GM12878 (cell line): ENCODE measurements at regions not wholly inside any gene's neighbourhood (a gene's known extent, or its start where the extent isn't known, plus 50 kb on each side); places are given as distances from the start of the nearest gene placed in this dataset.

Source experiments
- ATAC-seq: fragments of 200-7000 bp; cut with Tn5 transposase; 3 replicates; pipeline ENCODE4 v1.9.1; 2020; ENCODE audit warnings: mild to moderate bottlenecking, moderate library complexity
- BruUV-seq: library from RNA; stranded (reverse); fragments of 400-500 nt; replicated peaks from 2 replicates; lab custom pipeline; 2021; lab: Mats Ljungman, UMichigan
- CTCF ChIA-PET: fragments of 300-600 bp; sonication (Branson Sonifier 250); formaldehyde crosslinking; extraction: SDS; loops from one replicate; lab custom pipeline; 2021; ENCODE audit warnings: inconsistent platforms; lab: Yijun Ruan, JAX
- POLR2A ChIA-PET: fragments of 350-600 bp; formaldehyde crosslinking; extraction: SDS; loops from one replicate; lab custom pipeline; 2021; ENCODE audit warnings: inconsistent platforms; lab: Charles Lee
- RAD21 ChIA-PET: fragments of 300-600 bp; sonication (Branson Sonifier 250); formaldehyde crosslinking; loops from one replicate; lab custom pipeline; 2023; ENCODE audit warnings: antibody characterized with exemption; ENCODE audit not compliant: unreplicated experiment; lab: Charles Lee
- SMC1A ChIA-PET: fragments of 300-600 bp; sonication (Branson Sonifier 250); formaldehyde crosslinking; loops from one replicate; lab custom pipeline; 2023; ENCODE audit not compliant: unreplicated experiment, uncharacterized antibody; lab: Charles Lee
- DNase-seq: peaks from one replicate; pipeline ENCODE4 v3.0.0-alpha.2; 2011; ENCODE audit warnings: low read depth, low spot score
- FAIRE-seq: peaks from 3 replicates; lab custom pipeline; 2011; peaks lifted over from hg19 to GRCh38; lab: Jason Lieb, UNC
- H2AFZ ChIP-seq: 2 replicates; pipeline ENCODE4 v1.6.0; 2011; ENCODE audit warnings: low read depth, low read length, control low read depth; ENCODE audit not compliant: control insufficient read depth
- H3K27ac ChIP-seq: 2 replicates; pipeline ENCODE4 v1.5.1; 2011; ENCODE audit warnings: control low read depth; ENCODE audit not compliant: control insufficient read depth, insufficient read depth
- H3K27me3 ChIP-seq, 2 experiments: replicated peaks in 1 of 2; 2 replicates each; pipeline versions ENCODE4 v1.6.0 to v1.6.1; 2011; ENCODE audit warnings: low read length in 1 of 2; ENCODE audit not compliant: control insufficient read depth in 2 of 2, insufficient read depth in 2 of 2
- H3K36me3 ChIP-seq, 2 experiments: 2 replicates each; pipeline ENCODE4 v1.5.1; 2011; ENCODE audit warnings: low read length in 1 of 2; ENCODE audit not compliant: control insufficient read depth in 2 of 2, insufficient read depth in 2 of 2
- H3K4me1 ChIP-seq: 2 replicates; pipeline ENCODE4 v1.6.1; 2011; ENCODE audit warnings: mild to moderate bottlenecking, low read length, moderate library complexity, mixed read lengths; ENCODE audit not compliant: control insufficient read depth, insufficient read depth
- H3K4me2 ChIP-seq: 2 replicates; pipeline ENCODE4 v1.6.0; 2011; ENCODE audit warnings: control low read depth; ENCODE audit not compliant: control insufficient read depth, insufficient read depth
- H3K4me3 ChIP-seq: fragments of 200-600 bp; sonication (generic); 2 replicates; pipeline ENCODE4 v1.5.1; 2016
- H3K79me2 ChIP-seq: 2 replicates; pipeline ENCODE4 v1.6.0; 2011; ENCODE audit warnings: low read length; ENCODE audit not compliant: control insufficient read depth, insufficient read depth
- H3K9ac ChIP-seq: 2 replicates; pipeline ENCODE4 v1.8.0; 2011; ENCODE audit warnings: low read length, control low read depth, mixed read lengths; ENCODE audit not compliant: control insufficient read depth, insufficient read depth
- H3K9me3 ChIP-seq: replicated peaks from 3 replicates; pipeline ENCODE4 v1.5.1; 2011; ENCODE audit warnings: mild to moderate bottlenecking, low read length; ENCODE audit not compliant: control insufficient read depth, insufficient read depth
- H4K20me1 ChIP-seq: 2 replicates; pipeline ENCODE4 v1.6.0; 2011; ENCODE audit not compliant: control insufficient read depth, insufficient read depth
- FOS ChIP-seq: IDR thresholded peaks from 3 replicates; pipeline ENCODE4 v1.6.1; 2011; ENCODE audit warnings: borderline replicate concordance; ENCODE audit not compliant: insufficient read length; ENCODE audit errors: extremely low read depth
- MTA2 ChIP-seq: fragments of 450-650 bp; IDR thresholded peaks from 2 replicates; pipeline ENCODE4 v1.6.1; 2016; ENCODE audit warnings: low read depth, mild to moderate bottlenecking, moderate library complexity
- MTA3 ChIP-seq: IDR thresholded peaks from 2 replicates; pipeline ENCODE4 v1.6.1; 2012; ENCODE audit warnings: low read length, inconsistent platforms, borderline replicate concordance
- STAT3 ChIP-seq: IDR thresholded peaks from 2 replicates; pipeline ENCODE4 v1.6.1; 2011; ENCODE audit warnings: low read depth, low read length, improper control_type of control experiment
- ZNF217 ChIP-seq: fragments of 450-650 bp; IDR thresholded peaks from 2 replicates; pipeline ENCODE4 v1.6.1; 2017; ENCODE audit warnings: antibody characterized with exemption, mild to moderate bottlenecking
- WGBS: methylation state at CpG from one replicate; pipeline ENCODE4 v1.1.6; 2016; ENCODE audit warnings: low lambda C conversion rate; ENCODE audit not compliant: insufficient replicate concordance, insufficient coverage; ENCODE audit errors: missing lambda C conversion rate; 5-methylcytosine and 5-hydroxymethylcytosine counted together
- in situ Hi-C: fragments of 300-500 bp; cut with MboI; formaldehyde crosslinking; loops from 9 replicates; pipeline ENCODE4 v1.14.3; 2018; ENCODE audit warnings: mixed read lengths
- intact Hi-C: fragments of 100-400 bp; cut with micrococcal nuclease; formaldehyde crosslinking; loops from one replicate; pipeline ENCODE4 v1.14.2; 2022; ENCODE audit not compliant: unreplicated experiment
- TF ChIP-seq, protein P1 (sequence below): fragments of 450-650 bp; formaldehyde crosslinking; IDR thresholded peaks from 2 replicates; pipeline ENCODE4 v1.4.0; 2020; ENCODE audit warnings: mild to moderate bottlenecking, moderate library complexity

DNA sequence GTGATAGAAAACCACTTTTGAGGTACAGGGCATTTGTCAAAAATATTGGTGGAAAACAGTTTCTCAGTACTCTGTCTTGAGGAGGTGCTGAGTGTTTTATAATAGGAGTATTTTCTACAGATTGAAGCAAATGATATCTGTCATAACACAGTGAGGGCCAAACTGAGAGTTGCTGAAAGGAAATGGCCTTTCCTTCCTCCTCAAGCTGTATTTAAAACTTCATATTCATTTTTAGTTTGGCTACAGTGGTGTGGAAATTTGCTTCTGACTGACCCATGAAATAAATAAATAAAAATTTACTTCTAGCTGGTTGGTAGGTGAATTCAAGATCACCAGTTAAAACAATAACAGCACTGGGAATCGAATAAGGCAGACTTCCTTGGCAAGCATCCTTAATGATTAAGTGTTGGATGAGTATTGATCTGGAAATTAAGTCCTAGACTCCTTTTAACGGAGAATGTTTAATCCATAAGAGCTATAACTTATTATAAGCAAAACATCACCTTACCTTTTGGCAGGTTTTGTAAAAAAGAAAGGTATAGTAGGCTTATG is 828.6 kb upstream of the CITED2 start:
- POLR2A ChIA-PET: no interaction called here
- no TSS peak for BruUV-seq

More for the DNA sequence above, 828.6 kb upstream of the CITED2 start:
- H3K27me3 ChIP-seq: no peaks in the 10 kb centered on the region
- in situ Hi-C loops: no loop called here
- H3K27ac ChIP-seq: no peak overlapping the region
- intact Hi-C loops: no loop called here
- H2AFZ ChIP-seq: no peak overlapping the region
- no peaks in the 10 kb centered on the region for H3K9me3 ChIP-seq
- H3K4me2 ChIP-seq: no peak overlapping the region
- TF ChIP-seq MTA3 (no peak), FOS (no peak), ZNF217 (no peak), MTA2 (no peak), STAT3 (no peak)
- TF ChIP-seq, protein P1, sequence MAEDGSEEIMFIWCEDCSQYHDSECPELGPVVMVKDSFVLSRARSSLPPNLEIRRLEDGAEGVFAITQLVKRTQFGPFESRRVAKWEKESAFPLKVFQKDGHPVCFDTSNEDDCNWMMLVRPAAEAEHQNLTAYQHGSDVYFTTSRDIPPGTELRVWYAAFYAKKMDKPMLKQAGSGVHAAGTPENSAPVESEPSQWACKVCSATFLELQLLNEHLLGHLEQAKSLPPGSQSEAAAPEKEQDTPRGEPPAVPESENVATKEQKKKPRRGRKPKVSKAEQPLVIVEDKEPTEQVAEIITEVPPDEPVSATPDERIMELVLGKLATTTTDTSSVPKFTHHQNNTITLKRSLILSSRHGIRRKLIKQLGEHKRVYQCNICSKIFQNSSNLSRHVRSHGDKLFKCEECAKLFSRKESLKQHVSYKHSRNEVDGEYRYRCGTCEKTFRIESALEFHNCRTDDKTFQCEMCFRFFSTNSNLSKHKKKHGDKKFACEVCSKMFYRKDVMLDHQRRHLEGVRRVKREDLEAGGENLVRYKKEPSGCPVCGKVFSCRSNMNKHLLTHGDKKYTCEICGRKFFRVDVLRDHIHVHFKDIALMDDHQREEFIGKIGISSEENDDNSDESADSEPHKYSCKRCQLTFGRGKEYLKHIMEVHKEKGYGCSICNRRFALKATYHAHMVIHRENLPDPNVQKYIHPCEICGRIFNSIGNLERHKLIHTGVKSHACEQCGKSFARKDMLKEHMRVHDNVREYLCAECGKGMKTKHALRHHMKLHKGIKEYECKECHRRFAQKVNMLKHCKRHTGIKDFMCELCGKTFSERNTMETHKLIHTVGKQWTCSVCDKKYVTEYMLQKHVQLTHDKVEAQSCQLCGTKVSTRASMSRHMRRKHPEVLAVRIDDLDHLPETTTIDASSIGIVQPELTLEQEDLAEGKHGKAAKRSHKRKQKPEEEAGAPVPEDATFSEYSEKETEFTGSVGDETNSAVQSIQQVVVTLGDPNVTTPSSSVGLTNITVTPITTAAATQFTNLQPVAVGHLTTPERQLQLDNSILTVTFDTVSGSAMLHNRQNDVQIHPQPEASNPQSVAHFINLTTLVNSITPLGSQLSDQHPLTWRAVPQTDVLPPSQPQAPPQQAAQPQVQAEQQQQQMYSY (CRISPR knock-in tag): no peak
- H4K20me1 ChIP-seq: no peaks in the 10 kb centered on the region
- ChIA-PET CTCF (no interaction called here), RAD21 (no interaction called here), SMC1A (interaction anchor here (0.7 to 1.2 kb wide), 6 partner anchors 13 to 523 kb away, joined by 3 to 4 read pairs (median 3); no protein-coding TSS in a partner anchor)
- ATAC-seq (no peak), FAIRE-seq (no peak), DNase-seq (no peak)
- 0% methylated on average over 2 of the region's 2 CpGs for WGBS
- H3K4me1 ChIP-seq: no peaks in the 10 kb centered on the region
- no peak overlapping the region for H3K9ac ChIP-seq
- no peaks in the 10 kb centered on the region for H3K36me3 ChIP-seq
- no peaks in the 10 kb centered on the region for H3K79me2 ChIP-seq
- H3K4me3 ChIP-seq: no peak overlapping the region
